SK-N-SH treated with all-trans-retinoic acid at 6 μM for 48 hours (cell line): ENCODE measurements at regions not wholly inside any gene's neighbourhood (a gene's known extent, or its start where the extent isn't known, plus 50 kb on each side); places are given as distances from the start of the nearest gene placed in this dataset.

ENCODE experiments used
- ATAC-seq: fragments of 200-7000 bp; cut with Tn5 transposase; 3 replicates; pipeline ENCODE4 v1.9.1; 2020; ENCODE audit warnings: mild to moderate bottlenecking, moderate library complexity
- ARNTL ChIP-seq: fragments of 450-650 bp; formaldehyde crosslinking; IDR thresholded peaks from 2 replicates; pipeline ENCODE4 v1.5.0; 2020; ENCODE audit warnings: low read depth, mild to moderate bottlenecking, moderate library complexity, borderline replicate concordance
- BACH2 ChIP-seq: fragments of 250-450 bp; sonication (Bioruptor Pico); IDR thresholded peaks from 2 replicates; pipeline ENCODE4 v1.9.0; 2021; ENCODE audit warnings: mild to moderate bottlenecking, borderline replicate concordance
- CREB5 ChIP-seq: fragments of 250-450 bp; sonication (Bioruptor Pico); IDR thresholded peaks from 2 replicates; pipeline ENCODE4 v1.5.1; 2020; ENCODE audit warnings: low read depth, mild to moderate bottlenecking, moderate library complexity
- CSDC2 ChIP-seq: fragments of 250-450 bp; sonication (Bioruptor Pico); IDR thresholded peaks from 2 replicates; pipeline ENCODE4 v1.5.0; 2020; ENCODE audit warnings: mild to moderate bottlenecking, moderate library complexity
- CSRNP3 ChIP-seq: fragments of 250-450 bp; sonication (Bioruptor Pico); IDR thresholded peaks from 2 replicates; pipeline ENCODE4 v1.5.1; 2021; ENCODE audit warnings: mild to moderate bottlenecking, moderate library complexity
- ESRRG ChIP-seq: fragments of 250-450 bp; sonication (Bioruptor Pico); IDR thresholded peaks from 2 replicates; pipeline ENCODE4 v1.6.1; 2021; ENCODE audit warnings: mild to moderate bottlenecking
- GLIS3 ChIP-seq: fragments of 250-450 bp; sonication (Bioruptor Pico); IDR thresholded peaks from 2 replicates; pipeline ENCODE4 v1.5.0; 2020; ENCODE audit warnings: mild to moderate bottlenecking, moderate library complexity
- ISL1 ChIP-seq: fragments of 250-450 bp; sonication (Bioruptor Pico); IDR thresholded peaks from 2 replicates; pipeline ENCODE4 v2.1.2; 2022; ENCODE audit warnings: mild to moderate bottlenecking, moderate library complexity
- OSR1 ChIP-seq: fragments of 250-450 bp; sonication (Bioruptor Pico); IDR thresholded peaks from 2 replicates; pipeline ENCODE4 v1.8.0; 2022; ENCODE audit warnings: moderate library complexity, mild to moderate bottlenecking, inconsistent platforms
- PATZ1 ChIP-seq: fragments of 250-450 bp; sonication (Bioruptor Pico); IDR thresholded peaks from 2 replicates; pipeline ENCODE4 v1.8.0; 2020; ENCODE audit warnings: mild to moderate bottlenecking, moderate library complexity, borderline replicate concordance
- PPARA ChIP-seq: fragments of 250-450 bp; sonication (Bioruptor Pico); IDR thresholded peaks from 2 replicates; pipeline ENCODE4 v1.5.0; 2020; ENCODE audit warnings: mild to moderate bottlenecking, borderline replicate concordance
- RARB ChIP-seq: fragments of 250-450 bp; sonication (Bioruptor Pico); IDR thresholded peaks from 2 replicates; pipeline ENCODE4 v1.8.0; 2021; ENCODE audit warnings: mild to moderate bottlenecking, moderate library complexity
- SNAI2 ChIP-seq: fragments of 250-450 bp; sonication (Bioruptor Pico); IDR thresholded peaks from 2 replicates; pipeline ENCODE4 v1.5.0; 2020; ENCODE audit warnings: mild to moderate bottlenecking, moderate library complexity
- ZC3H10 ChIP-seq: fragments of 250-450 bp; sonication (Bioruptor Pico); IDR thresholded peaks from 2 replicates; pipeline ENCODE4 v1.5.1; 2021; ENCODE audit warnings: mild to moderate bottlenecking, moderate library complexity
- ZFP3 ChIP-seq: fragments of 250-450 bp; sonication (Bioruptor Pico); IDR thresholded peaks from 2 replicates; pipeline ENCODE4 v1.5.0; 2020; ENCODE audit warnings: mild to moderate bottlenecking, moderate library complexity
- ZFP30 ChIP-seq: fragments of 450-650 bp; formaldehyde crosslinking; IDR thresholded peaks from 2 replicates; pipeline ENCODE4 v1.5.0; 2022; ENCODE audit warnings: mild to moderate bottlenecking, moderate library complexity
- ZNF565 ChIP-seq: fragments of 450-650 bp; formaldehyde crosslinking; conservative IDR thresholded peaks from 2 replicates; pipeline ENCODE4 v1.5.0; 2020; ENCODE audit warnings: low read depth, mild to moderate bottlenecking, moderate library complexity
- TF ChIP-seq, protein P1 (sequence below): fragments of 250-450 bp; sonication (Bioruptor Pico); IDR thresholded peaks from 2 replicates; pipeline ENCODE4 v1.8.0; 2021; ENCODE audit warnings: low read depth, mild to moderate bottlenecking, moderate library complexity, borderline replicate concordance

- TF ChIP-seq CREB5 (CRISPR knock-in tag): no peak
- TF ChIP-seq OSR1 (CRISPR knock-in tag): no peak
- TF ChIP-seq CSDC2 (CRISPR knock-in tag): no peak
Observed at GRCh38 chr4:59647500-59647899, 1552.6 kb upstream of the ADGRL3 start (continued).

GRCh38 chr4:59650861-59651260, 1549.3 kb upstream of the ADGRL3 start:
- TF ChIP-seq RARB (CRISPR knock-in tag) (no peak), CREB5 (CRISPR knock-in tag) (no peak), SNAI2 (CRISPR knock-in tag) (no peak), ARNTL (no peak), CSRNP3 (CRISPR knock-in tag) (no peak), ZFP3 (CRISPR knock-in tag) (no peak), ZNF565 (CRISPR knock-in tag) (no peak), PATZ1 (CRISPR knock-in tag) (no peak), GLIS3 (CRISPR knock-in tag) (no peak), ISL1 (CRISPR knock-in tag) (no peak), BACH2 (CRISPR knock-in tag) (no peak), ZFP30 (CRISPR knock-in tag) (no peak), ZC3H10 (CRISPR knock-in tag) (no peak), ESRRG (CRISPR knock-in tag) (no peak)
- TF ChIP-seq, protein P1, sequence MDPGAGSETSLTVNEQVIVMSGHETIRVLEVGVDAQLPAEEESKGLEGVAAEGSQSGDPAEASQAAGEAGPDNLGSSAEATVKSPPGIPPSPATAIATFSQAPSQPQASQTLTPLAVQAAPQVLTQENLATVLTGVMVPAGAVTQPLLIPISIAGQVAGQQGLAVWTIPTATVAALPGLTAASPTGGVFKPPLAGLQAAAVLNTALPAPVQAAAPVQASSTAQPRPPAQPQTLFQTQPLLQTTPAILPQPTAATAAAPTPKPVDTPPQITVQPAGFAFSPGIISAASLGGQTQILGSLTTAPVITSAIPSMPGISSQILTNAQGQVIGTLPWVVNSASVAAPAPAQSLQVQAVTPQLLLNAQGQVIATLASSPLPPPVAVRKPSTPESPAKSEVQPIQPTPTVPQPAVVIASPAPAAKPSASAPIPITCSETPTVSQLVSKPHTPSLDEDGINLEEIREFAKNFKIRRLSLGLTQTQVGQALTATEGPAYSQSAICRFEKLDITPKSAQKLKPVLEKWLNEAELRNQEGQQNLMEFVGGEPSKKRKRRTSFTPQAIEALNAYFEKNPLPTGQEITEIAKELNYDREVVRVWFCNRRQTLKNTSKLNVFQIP: no peak
- TF ChIP-seq, all 23 proteins: peak for 0

GRCh38 chr4:59655996-59656395, 1544.1 kb upstream of the ADGRL3 start:
- no peak for ATAC-seq

More at GRCh38 chr4:59650861-59651260, 1549.3 kb upstream of the ADGRL3 start:
- ATAC-seq: no peak

DNA sequence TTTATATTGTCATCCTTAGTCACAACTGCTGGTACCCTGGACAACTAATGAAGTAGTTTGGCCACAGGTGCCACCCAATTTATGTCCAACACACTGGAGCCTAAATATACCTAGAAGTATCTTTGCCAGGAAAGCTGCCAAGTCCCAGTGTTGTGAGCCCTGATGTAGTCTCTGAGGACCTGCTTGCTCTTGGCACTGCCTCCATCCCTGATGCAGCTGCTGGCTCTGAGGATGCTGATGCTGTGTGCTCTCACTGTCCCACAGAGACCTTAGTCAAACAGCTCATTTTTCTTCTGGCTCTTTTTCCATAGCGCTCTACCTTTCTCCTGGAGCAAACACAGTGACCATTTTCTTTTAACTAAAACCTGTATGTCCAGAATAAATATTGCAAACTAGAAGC, 1535.4 kb upstream of the ADGRL3 start:
- TF ChIP-seq OSR1 (CRISPR knock-in tag): no peak
- TF ChIP-seq CSRNP3 (CRISPR knock-in tag): no peak
- TF ChIP-seq ARNTL: no peak
- TF ChIP-seq PATZ1 (CRISPR knock-in tag): no peak
- no peak for TF ChIP-seq CSDC2 (CRISPR knock-in tag)
- no peak for TF ChIP-seq PPARA (CRISPR knock-in tag)
- TF ChIP-seq SNAI2 (CRISPR knock-in tag): no peak
- ATAC-seq: no peak

More at GRCh38 chr4:59655996-59656395, 1544.1 kb upstream of the ADGRL3 start:
- TF ChIP-seq ZFP3 (CRISPR knock-in tag): no peak
- no peak for TF ChIP-seq PPARA (CRISPR knock-in tag)
- no peak for TF ChIP-seq CREB5 (CRISPR knock-in tag)
